NT2/D1 (cell line): ENCODE measurements at regions not wholly inside any gene's neighbourhood (a gene's known extent, or its start where the extent isn't known, plus 50 kb on each side); places are given as distances from the start of the nearest gene placed in this dataset.

Experiments used
- SUZ12 ChIP-seq: IDR thresholded peaks from 2 replicates; pipeline ENCODE4 v1.6.1; 2011; ENCODE audit not compliant: insufficient read length, insufficient read depth; ENCODE audit errors: extremely low read depth
- YY1 ChIP-seq: IDR thresholded peaks from 2 replicates; pipeline ENCODE4 v1.6.1; 2011; ENCODE audit not compliant: insufficient read length, insufficient read depth

DNA sequence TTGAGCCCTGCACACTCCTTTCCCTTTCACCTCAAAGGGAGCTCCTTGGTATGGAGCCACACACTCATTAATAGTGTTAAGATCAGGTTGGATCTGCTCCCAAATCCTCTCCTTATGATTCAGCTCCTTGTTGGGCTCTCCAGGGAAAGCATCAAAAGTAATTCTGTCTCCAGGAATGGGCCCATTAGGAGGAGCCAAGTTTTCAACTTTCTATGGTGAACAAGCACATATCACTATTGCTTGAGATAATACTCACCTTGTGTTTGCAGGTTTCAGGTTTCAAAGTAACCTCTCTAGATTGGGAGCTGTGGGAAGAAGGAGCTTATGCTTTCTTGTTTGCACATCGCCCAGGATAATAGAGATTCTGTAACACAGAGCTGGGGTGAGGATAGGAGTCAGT lies 164.8 kb downstream of the TNFSF18 start:
- TF ChIP-seq SUZ12: no peak
- TF ChIP-seq YY1: no peak
